NOMO-1 (cell line): ENCODE measurements at regions not wholly inside any gene's neighbourhood (a gene's known extent, or its start where the extent isn't known, plus 50 kb on each side); places are given as distances from the start of the nearest gene placed in this dataset.

ENCODE experiments used
- DNase-seq, 2 experiments: peaks; one replicate each; lab custom pipeline; 2025; ENCODE audit not compliant: unreplicated experiment in 2 of 2; lab: John Stamatoyannopoulos, UW

DNA sequence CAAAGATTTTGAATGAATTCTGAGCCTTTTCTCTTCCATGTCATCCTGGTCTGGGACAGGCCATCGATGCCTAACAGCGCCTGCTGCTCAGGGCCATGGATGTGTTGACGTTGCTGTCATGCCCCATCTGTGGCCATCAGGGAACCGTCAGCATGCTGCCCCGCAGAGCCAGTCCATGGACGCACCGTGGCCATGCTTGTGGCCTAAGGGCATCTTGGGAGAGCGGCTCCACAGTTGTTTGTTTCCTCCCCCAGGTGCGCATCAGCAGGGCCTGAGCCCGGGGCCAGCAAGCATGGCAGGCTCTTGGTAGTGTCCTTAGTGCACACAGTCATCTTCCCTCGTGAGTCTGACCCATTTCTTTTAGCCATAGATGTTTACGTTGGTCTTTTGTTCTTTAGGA, 142.7 kb downstream of the VAPA start:
- DNase-seq = no peak

GRCh38 chr18:10057401-10057893, 143.6 kb downstream of the VAPA start:
- DNase-seq = peak; percentile 60 to 69

- DNase-seq = peak in 1 of 2 experiments; percentile 58
These were observed 144.3 kb downstream of the VAPA start for GRCh38 chr18:10057894-10058791.

DNA sequence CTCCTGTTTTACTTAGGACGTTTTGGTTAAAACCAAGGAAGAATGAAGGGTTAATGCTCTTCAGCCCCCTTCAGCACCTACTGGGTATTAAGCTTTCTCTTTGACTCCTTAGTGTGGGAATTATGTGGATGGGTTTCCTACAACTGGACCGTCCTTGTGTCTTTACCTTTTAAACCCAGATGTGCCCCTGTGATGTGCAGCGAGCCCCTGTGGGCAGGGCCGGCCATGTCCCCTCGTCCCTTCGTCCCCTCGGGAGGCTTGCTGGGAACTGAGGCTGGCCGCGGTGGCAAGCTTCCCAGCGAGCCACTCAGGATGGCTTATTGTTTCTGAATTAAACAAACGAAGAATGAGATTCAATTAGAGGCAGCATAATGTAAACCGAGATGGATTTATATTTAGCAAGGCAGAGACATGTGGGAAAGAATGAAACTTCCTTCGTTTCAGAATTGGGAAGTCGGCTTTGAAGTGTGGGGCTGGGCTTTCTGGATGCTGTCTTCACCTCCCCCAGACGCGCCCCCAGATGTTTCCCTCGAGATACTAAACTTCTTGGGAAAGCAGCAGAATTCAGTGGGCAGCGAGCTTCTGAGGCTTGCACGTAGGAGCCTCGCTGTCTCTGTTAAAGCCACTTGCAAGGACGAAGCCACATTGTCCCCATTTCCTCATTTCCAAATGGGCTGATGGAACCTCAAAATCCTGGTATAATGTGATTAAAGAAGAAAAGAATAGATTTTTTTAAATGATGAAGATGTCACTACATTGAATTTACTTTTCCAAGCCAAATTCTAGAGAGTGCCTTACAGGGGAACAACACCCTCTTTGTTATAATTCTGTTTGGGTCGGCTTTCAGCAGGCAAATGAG, 146.0 kb downstream of the VAPA start:
- DNase-seq = no peak

GRCh38 chr18:10060469-10060782, 146.6 kb downstream of the VAPA start:
- no peak for DNase-seq

DNA sequence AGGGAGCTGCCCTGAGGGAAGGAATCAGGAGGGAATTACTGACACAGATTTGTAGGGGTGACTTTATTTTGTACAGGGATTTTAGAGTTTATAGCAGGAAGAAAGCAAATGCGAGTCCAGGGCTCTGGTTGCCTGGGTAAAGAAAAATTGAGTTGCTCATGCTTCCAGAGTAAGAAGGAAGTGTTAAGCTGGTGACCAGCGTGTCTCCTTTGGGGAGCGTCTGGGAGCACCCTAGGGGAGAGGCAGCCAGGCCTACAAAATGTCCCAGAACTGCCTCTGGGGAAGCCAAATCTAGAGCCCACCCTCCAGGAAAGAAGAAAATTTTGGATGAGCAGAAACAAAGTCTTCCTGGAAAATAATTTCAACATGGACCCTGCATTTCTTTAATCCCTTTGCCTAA, 147.0 kb downstream of the VAPA start:
- DNase-seq = no peak

- DNase-seq = no peak
These were observed 147.8 kb downstream of the VAPA start for GRCh38 chr18:10061566-10062140.

- no peak for DNase-seq
These were observed 148.8 kb downstream of the VAPA start for GRCh38 chr18:10062302-10063300.

- no peak for DNase-seq
These were observed 149.7 kb downstream of the VAPA start for GRCh38 chr18:10063489-10063888.

- DNase-seq = no peak
These were observed 150.5 kb downstream of the VAPA start for GRCh38 chr18:10064267-10064666.

- DNase-seq = no peak
These were observed 151.5 kb downstream of the VAPA start for GRCh38 chr18:10065296-10065695.

GRCh38 chr18:10067670-10068659, 154.1 kb downstream of the VAPA start:
- DNase-seq = no peak

DNA sequence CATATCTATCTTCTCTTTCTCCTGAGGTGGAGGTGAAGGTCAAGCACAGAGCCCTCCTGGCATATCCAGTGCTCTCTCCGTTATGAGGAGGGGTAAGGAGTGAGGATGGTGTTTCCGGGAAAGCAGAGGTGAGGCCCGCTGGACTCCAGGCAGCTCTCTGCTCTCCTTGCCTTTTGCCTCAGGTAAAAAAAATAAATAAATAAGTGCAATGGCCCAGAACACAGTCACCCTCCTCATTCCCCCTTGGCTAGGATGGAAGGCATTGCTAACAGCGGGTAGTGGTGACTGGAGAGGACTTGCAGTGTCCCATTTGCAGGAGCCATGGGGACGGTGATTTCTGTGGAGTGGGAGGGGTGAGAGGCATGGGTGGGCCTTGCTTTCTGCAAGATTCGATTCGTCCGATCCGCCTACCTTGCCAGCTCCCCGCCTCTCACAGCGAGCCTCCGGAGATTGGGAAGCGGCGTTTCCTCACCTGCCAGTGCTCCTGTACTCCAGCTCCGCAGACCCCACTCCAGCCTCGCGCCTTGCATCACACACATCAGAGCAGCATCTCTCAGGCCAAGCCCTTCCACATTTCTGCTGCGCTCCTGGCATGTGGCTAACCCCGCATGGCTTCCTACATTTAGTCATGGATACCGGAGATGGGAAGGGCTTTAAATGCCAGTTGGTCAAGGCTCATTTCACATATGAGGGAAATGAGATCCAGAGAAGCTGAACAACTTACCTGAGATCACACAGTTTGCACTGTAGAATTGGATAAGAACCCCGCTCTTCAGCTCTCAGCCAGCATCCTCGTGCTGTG, 155.2 kb downstream of the VAPA start:
- no peak for DNase-seq

- DNase-seq = no peak
These were observed 156.8 kb downstream of the VAPA start for GRCh38 chr18:10070561-10071000.

GRCh38 chr18:10072671-10073175, 158.9 kb downstream of the VAPA start:
- DNase-seq = peak; percentile 52 to 92

DNA sequence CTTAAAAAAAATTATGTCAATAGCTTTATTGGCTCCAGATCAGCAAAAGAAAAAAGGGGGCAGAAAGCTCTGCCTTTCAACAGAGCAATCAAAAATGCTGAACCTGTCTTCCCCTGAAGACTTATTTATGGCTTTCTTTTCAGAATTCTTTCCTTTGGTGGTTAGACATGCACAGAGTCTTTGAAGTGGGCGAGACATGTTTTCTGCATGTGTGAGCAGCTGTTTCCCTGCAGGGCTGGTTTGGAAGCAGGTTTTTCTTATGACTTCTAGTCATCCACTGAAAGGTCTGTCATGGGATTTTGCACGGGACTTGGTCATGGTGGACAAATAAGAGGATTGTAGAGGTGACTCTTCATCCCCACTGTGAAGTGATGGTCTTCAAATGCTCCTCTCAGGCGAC, 160.3 kb downstream of the VAPA start:
- DNase-seq = no peak

DNA sequence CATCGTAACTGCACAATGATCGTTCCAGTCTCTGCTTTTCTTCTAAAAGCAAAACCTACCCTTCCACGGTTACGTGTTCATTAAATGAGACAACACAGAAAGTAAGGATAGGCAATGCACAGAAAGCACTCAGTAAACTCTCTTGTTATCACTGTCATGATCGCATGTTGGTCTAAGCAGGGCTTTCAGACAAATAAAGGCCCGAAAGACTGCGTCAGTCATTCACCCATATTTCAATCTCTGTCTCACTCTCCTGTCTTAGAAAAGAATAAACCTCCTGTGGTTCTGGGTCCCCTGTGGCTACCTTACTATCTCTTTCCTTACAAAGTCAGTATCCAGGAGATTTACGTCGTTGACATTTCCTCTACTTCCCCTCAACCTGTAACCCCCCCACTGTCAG, 160.9 kb downstream of the VAPA start:
- no peak for DNase-seq

DNA sequence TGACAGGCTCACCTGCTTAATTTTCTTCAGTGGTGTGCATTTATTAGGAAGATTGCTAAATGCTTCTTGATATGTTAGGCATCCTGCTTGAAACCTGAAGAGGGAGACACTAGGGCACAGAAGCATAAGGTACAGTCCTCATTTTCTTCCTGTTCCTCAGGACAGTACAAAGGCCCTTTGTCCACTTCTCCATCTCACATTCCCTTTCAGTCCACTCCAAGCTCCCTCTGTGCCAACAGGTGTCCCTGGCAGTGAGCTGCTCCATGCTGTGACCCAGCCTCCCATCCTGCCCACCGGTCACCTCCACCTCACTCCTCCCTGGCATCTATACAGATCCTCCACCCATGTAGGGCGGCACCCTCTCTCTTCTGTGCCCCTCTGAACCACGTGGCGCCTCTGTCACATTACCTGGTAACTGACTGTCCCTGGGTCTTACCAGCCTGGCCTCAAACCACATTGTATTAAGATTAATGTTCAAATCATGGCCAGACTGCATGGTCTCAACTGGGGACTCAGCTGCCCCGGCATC, 162.8 kb downstream of the VAPA start:
- DNase-seq = no peak
